ENCODE measurements at regions not wholly inside any gene's neighbourhood (a gene's known extent, or its start where the extent isn't known, plus 50 kb on each side); places are given as distances from the start of the nearest gene placed in this dataset.

DNA sequence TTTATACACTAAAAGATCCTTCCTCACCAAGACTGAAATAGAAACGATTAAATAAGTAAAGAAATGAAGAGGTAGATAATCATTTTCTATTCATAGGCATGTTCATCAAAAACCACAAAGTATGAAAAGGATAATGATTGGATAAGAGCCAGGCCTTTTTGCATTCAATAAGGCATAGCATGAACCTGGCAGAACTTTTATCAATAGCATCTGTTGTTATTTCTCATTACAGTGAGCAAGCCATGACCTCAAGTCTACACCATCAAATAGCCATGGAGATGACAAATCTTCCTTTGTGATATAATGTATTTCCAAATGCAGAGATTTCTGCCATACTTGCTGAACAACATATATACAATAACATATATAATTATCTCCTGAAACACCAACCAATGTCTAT, 206.0 kb upstream of the SLC7A11 start:
- TF ChIP-seq POLR2A (IDR thresholded peaks at IDR 0.05) (no peak), POLR2AphosphoS5 (IDR thresholded peaks at IDR 0.05) (no peak)
- TF ChIP-seq, protein P1, sequence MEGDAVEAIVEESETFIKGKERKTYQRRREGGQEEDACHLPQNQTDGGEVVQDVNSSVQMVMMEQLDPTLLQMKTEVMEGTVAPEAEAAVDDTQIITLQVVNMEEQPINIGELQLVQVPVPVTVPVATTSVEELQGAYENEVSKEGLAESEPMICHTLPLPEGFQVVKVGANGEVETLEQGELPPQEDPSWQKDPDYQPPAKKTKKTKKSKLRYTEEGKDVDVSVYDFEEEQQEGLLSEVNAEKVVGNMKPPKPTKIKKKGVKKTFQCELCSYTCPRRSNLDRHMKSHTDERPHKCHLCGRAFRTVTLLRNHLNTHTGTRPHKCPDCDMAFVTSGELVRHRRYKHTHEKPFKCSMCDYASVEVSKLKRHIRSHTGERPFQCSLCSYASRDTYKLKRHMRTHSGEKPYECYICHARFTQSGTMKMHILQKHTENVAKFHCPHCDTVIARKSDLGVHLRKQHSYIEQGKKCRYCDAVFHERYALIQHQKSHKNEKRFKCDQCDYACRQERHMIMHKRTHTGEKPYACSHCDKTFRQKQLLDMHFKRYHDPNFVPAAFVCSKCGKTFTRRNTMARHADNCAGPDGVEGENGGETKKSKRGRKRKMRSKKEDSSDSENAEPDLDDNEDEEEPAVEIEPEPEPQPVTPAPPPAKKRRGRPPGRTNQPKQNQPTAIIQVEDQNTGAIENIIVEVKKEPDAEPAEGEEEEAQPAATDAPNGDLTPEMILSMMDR (IDR thresholded peaks at IDR 0.05 in 8 of 11, conservative IDR thresholded peaks at IDR 0.05 in 3 of 11) = no peak
